Activated CD4-positive, CD25-positive, alpha-beta regulatory T cell treated with anti-CD3 and anti-CD28 coated beads, Interleukin-2, amount 50 U/mL, for 16 hours (primary cell): ENCODE measurements at regions not wholly inside any gene's neighbourhood (a gene's known extent, or its start where the extent isn't known, plus 50 kb on each side); places are given as distances from the start of the nearest gene placed in this dataset.

ENCODE experiments used
- DNase-seq: peaks from one replicate; pipeline ENCODE4 v3.0.0-alpha.2; 2020; ENCODE audit warnings: low read depth, low spot score

GRCh38 chr15:93730724-93731123, 500.6 kb upstream of the MCTP2 start:
- no peak for DNase-seq

DNA sequence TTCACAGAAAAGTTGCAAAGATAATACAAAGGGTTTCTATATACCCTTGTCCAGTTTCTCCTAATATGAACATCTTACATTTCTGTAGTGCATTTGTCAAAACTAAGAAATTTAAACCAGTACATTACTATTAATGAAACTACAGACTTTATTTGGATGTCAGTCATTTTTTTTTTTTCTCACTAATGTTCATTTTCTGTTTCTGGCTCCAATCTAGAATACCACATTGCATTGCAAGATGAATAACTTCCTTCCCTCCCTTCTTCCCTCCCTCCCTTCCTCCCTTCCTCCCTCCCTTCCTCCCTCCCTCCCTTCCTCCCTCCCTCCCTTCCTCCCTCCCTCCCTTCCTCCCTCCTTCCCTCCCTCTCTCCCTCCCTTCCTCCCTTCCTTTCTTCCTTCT, 509.2 kb upstream of the MCTP2 start:
- no peak for DNase-seq

DNA sequence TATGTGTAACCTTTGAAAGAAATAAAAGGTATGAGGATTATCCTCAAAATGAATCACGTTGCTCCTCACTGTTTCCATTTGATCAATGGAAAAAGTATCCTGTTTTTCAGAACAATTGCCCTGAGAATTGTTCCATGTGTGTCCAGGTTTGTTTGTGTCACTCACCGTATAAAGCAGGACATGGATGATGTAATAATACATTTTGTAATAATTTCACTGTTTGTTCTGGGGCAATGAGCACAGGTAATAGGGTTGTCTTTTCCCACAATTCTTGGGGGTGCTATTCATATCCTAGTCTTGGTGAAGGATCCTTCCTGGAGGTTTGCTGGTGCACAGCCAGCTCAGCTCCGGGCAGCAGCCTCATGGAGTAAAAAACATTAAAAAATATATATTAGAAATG, 510.8 kb upstream of the MCTP2 start:
- no peak for DNase-seq

- no peak for DNase-seq
Observed at GRCh38 chr15:93719921-93720351, 511.4 kb upstream of the MCTP2 start.

DNA sequence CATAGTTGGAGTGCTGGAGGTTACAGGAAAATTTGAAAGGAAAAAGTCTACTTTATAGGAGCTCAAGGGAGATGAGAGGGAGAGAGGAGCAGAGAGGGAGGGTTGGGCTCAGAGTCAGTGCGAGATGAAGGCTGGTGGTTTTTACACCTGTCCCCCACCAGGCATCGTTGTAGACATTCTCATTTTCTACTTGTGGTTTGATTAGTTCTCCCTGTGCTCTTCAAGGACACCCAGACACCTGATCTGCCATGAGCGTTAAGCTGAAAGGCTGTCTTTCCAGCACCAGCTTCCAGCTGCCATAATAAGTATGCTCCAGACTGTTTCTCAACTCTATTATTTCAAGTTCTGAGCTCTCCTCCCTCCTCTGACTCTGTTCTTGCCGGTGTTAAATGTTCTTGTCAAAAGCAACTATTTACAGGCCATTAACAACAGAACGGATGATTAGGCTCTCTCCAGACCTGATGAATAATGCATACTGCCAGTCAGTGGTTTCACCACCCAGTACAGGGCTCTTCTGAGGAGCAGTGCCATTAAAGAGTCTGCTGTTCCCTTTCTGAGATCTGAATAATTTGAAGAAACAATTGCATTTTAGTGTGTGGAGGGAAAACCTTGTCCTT, 514.6 kb upstream of the MCTP2 start:
- DNase-seq, result no peak

- no peak for DNase-seq
Observed at GRCh38 chr15:93709708-93710107, 521.7 kb upstream of the MCTP2 start.

DNA sequence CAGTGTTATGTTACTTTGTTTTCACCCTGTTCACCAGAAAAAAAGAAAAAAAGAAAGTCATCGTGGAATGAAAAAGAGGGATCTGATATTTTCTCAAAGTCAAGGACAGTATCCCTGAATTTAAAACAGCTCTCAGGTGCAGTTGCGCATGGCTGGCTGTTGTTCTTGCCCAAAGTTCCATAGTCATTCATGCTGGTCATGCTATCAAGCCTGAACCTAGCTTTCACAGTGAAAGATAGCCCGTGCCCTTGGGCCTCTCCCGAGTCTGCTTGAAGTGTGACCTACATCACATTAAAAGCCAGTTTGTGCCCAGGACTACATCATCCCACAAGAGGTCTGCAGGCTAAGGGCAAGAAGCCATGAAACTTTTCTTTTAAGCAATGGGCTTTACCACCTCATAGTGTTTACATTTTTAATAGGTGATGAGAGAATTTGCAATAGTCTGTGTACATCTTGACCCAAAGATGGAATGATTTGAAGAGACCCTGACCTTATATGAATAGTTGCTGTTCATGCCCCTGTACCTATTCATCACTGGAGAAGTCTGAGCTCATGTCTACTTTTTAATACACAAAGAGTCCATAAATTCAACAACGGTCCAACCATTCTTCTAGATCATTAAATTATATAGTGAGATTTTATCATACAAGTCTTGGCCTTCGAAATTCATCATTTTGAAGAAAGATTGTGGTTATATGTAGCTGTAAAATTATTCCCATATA, 522.5 kb upstream of the MCTP2 start:
- no peak for DNase-seq

DNA sequence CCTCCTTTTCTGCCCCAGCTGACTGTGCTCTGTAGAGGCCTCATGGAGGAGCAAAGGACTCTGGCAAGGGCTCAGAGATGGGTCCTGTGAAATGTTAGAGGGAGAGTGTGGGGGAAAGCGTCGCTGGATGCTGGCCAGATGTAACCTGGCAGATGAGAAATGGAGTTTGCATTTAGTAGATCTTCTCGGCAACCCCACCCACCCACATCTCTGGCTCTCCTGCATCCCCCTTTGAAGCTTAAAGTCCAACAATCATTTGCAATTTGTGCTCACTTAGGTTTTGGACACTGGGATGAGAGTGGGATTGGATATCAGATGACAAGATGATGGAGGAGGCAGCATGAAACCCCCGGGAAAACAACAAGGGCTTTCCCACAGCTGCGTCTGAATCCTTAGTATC, 523.6 kb upstream of the MCTP2 start:
- DNase-seq, result no peak

GRCh38 chr15:93706495-93707292, 524.7 kb upstream of the MCTP2 start:
- no peak for DNase-seq

DNA sequence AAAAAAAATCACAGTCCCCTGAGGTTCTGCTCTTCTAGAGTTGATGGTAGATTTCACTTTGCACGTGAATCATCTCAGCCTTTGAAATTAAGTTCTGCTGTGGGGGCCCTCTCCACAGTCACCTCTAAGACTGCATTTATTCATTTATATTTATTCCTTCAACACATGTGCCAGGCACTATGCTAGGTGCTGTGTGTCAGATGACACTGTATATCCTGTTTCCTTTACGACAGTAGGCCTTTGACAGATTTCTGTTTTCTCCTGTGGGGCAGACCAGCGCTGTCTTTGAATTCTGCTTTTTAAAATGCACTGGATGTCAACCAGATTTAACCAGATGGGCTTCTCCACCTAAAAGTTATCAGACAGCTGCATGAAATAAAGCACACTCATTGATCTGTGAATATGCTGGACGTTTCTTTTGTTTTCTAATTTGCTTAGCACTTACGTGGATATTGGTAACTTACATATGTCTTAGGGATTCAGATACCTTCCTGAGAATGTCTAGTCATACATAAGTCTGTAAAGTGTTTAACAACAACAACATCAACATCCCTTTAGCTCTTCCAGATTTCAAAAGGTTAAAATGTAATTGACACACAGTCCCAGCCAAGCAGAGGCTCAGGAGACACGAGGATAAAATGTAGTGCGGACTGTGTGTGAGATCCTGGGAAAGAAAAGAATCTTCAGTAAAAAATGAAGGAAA, 525.5 kb upstream of the MCTP2 start:
- DNase-seq, result no peak

DNA sequence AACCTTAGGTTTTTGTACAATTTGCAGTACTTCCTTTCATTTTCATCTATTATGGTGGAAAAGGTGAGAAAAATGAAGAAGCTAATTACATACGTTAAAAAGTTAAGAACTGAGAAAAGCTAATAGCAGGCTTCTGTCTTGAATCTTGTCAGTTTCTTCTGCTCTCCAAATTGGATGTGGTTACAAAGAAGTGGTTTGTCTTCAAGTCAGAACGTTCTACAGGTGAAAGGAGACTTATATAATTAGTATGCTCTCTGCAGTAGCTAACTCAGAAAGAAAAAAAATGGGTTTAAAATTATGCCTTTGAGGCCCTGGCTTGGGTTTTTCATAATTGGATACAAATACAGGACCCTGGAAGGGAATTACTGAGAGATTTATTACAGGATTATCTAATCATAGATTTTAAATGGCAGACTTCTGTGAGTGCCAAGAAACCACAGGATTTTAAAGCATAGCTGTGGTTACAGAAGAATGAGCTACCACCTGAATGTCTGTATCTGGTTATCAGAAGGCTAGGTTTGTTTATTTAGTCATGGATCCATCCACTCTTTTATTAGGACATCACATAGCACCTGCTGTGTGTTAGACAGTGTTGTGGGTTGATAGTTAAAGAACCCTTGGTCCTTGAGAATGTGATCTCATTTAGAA, 528.1 kb upstream of the MCTP2 start:
- no peak for DNase-seq

GRCh38 chr15:93700051-93700450, 531.3 kb upstream of the MCTP2 start:
- no peak for DNase-seq

DNA sequence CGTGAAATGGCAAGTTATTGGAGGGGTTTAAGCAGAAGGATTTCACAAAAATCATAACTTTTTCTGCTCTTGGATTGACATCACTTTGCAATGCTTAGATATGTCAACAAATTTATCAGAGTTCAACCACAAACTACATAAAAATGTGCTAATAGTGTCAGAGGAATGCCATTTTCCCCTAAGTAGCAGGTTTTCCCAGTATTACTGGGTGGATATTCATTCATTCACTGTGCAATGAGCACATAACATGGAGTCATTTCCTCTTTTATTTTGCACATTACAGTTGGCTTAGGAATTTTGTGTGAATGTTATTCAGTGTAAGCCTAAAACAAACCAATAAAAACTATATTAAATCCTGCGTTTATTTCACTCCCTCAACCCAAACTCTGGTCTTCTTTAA, 537.3 kb upstream of the MCTP2 start:
- no peak for DNase-seq

GRCh38 chr15:93683651-93684050, 547.7 kb upstream of the MCTP2 start:
- no peak for DNase-seq

GRCh38 chr15:93671387-93671943, 559.9 kb upstream of the MCTP2 start:
- no peak for DNase-seq

DNA sequence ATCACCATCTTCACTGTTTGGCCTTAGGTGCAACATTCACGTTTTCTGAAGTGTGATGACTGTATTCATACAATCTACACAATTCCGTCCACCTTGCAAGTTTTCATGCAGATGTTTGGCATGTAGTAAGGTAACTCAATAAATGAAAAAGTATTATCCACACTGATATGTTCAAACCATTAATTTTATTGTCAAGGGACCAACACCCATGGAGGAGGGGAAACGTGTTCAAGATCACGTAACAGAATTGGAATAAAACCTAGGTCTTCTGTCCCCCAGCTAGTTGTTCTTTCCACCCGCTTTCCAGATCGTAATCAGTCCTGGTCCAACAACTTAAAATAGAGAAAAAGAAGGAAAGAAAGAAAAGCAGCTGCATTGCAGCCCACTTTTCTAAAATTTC, 560.4 kb upstream of the MCTP2 start:
- DNase-seq, result no peak

DNA sequence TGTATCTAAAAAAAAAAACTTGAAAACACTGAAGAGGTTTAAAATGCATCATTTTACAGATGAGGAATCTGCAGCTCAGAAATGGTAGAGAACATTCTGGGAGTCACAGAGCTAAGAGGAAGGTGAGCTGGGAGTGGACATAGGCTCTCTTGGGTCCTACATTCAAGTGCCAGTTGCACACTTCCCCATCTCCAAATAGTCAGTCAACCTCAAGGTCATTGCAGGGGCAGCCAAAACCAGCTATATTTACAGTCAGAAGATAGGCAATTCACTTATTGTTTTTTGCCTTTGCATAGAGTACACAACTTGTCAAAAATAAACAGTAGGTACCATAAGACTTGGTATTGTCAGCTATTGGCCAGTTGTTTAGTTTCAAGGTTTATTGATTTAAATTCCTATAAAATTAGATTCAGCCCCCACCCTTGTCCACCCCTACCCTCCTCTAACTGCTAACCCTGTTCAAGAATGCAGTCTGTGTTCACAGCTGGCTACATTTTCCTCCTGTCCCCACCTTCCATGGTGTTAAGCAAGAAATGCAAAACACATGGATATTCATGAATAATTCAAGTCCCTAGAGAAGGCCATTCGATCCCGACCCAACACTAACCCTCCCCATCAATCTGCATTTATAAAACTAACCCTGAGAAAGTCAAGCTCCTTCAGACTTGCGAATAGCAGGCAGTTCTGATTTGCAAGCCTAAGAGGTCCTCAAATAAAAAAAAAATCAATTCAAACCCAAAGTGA, 567.0 kb upstream of the MCTP2 start:
- DNase-seq, result no peak

DNA sequence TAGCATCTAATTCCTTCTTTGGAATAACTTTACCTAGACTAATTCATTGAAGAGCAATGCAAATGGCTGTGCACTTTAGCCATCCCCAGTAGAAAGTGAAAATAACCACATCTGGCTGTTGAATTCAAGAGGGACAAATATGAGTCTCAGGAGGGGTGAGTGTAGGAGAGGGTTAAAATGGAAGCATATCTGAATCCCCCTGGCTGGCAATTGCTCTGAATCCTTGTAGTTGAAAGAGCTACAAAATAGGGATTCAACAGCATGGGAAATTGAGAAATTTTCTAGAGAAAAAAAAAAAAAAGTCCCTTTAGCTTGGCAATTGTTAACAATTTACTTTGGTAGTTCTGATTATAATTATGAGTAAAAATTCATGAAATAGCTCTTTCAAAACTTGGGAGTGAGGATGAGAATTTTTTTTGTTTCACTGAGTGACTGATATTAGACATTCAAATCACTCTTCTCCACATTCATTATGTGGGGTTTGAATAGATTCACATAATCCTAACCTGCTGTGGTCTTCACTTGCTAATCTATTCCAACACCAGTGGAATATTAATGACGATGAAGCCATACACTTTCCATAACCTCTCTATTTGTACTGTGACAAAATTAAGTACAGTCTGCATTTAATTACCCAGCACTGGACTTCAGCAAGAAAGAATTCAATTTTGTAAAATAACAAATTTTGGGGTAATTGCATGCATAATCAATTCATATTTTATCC, 569.0 kb upstream of the MCTP2 start:
- no peak for DNase-seq

DNA sequence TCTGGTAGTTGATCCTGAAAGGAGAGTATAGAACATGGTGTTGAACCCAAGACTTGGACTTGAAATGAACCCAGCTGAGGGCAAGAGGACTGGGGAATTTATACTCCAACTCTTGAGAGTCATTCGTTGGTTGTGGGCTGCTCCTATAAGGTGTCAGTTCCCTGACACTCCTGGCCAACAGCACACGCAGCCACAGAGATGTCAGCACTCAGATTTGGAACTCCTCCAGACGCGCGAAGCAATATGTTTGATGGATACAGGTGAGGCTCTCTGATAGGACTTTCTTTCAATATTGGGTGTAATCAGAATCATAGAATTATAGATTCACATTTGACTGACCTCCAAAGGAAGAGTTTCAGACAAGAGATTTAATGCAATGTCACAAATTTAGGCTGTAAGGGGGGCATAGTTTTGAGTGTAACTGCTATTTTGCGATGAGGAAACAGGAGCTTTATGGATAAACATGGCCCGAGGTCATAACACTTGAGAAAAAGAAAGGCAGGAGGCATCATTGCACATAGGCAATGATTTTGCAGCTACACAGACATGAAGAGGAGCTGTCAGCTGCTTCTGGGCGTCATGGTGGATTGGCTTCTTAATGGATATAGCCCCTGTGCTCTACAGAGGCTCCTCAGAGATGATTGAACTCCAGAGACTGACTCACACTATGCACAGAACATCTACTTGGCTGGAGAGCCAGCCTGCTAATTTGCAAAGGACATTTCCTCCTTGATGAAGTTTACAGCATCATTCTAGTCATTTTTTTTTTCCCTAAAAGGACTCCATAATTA, 569.2 kb upstream of the RGMA start:
- no peak for DNase-seq
